ENCODE measurements at regions not wholly inside any gene's neighbourhood (a gene's known extent, or its start where the extent isn't known, plus 50 kb on each side); places are given as distances from the start of the nearest gene placed in this dataset.

DNA sequence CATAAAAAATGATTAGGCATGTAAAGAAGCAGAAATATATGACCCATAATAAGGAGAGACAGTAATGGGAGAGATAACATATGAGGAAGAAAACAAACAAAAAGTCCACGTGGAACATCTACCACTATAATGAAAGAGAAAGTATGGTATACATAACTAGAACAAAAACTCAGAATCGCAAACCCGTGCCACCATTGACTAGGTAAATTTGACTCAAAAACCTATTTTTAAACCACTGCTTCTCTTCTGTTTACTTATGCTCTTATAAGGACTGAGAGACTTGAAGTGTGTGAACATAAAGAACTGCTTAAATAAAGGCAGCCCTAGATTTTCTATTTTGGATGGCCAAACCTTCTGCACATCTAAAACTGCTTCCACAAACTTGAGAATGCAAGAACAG lies 330.7 kb downstream of the CAAP1 start:
- no peak overlapping the region for H3K4me3 ChIP-seq (replicated peaks; ENCODE audit: insufficient read depth, low read length)
- TF ChIP-seq POLR2AphosphoS5 (IDR thresholded peaks at IDR 0.05; ENCODE audit: low read depth) (no peak), GABPA (IDR thresholded peaks at IDR 0.05; ENCODE audit: low read depth) (no peak), SPI1 (IDR thresholded peaks at IDR 0.05; ENCODE audit: borderline replicate concordance, low read depth) (no peak), CTCF (IDR thresholded peaks at IDR 0.05; ENCODE audit: insufficient read depth, low read length) (no peak), REST (IDR thresholded peaks at IDR 0.05; ENCODE audit: insufficient replicate concordance, low read depth) (no peak)
- DNase-seq (ENCODE audit: low read depth in 1 of 2, low spot score in 1 of 2), result no peak
- no peaks in the 10 kb centered on the region for H3K27me3 ChIP-seq (ENCODE audit: insufficient read depth, poor library complexity, severe bottlenecking)
- H3K27ac ChIP-seq (replicated peaks), result no peak overlapping the region

DNA sequence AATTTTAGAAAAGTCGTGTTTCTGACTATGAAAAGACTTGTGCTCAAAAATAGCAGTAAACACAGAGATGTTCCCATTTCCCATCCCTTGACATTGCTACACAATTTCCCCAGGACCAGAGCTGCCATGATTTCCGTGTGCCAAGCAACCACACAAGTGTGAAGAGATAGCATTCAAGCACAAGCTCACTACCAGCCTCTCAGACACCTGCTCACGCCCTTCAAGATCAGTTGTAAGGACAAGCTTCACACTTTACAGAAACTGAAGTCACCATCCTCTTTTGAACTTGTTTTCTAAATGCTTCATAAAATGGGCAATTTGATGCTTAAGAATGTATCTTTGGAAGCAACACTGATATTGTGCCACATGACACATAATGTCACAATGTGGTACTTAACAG lies 333.1 kb downstream of the CAAP1 start:
- H3K4me3 ChIP-seq (replicated peaks; ENCODE audit: insufficient read depth, low read length), result no peak overlapping the region
- no peak for TF ChIP-seq SPI1 (IDR thresholded peaks at IDR 0.05; ENCODE audit: borderline replicate concordance, low read depth)
- no peak for DNase-seq (ENCODE audit: low read depth in 1 of 2, low spot score in 1 of 2)
- H3K27me3 ChIP-seq (ENCODE audit: insufficient read depth, poor library complexity, severe bottlenecking), result no peaks in the 10 kb centered on the region
- no peak overlapping the region for H3K27ac ChIP-seq (replicated peaks)

DNA sequence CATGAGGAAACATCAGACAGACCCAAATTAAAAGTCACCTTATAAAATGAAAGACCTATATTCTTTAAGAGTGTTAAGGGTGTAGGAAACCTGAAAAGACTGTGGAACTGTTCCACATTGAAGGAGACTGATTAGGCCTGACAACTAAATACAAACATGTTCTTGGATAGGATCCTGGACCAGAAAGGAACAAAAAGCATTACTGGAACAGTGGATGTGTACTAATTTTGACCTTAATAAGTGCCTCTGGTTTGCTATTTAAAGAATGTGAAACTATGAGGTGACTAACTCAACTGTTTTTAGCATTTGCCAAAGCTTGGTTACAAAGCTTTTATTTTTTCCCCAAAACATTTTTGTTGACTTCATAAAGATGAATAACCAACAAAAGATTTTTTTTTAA lies 340.6 kb downstream of the CAAP1 start:
- TF ChIP-seq SPI1 (IDR thresholded peaks at IDR 0.05; ENCODE audit: borderline replicate concordance, low read depth) (no peak), GABPA (IDR thresholded peaks at IDR 0.05; ENCODE audit: low read depth) (no peak), CTCF (IDR thresholded peaks at IDR 0.05; ENCODE audit: insufficient read depth, low read length) (no peak), REST (IDR thresholded peaks at IDR 0.05; ENCODE audit: insufficient replicate concordance, low read depth) (no peak), POLR2AphosphoS5 (IDR thresholded peaks at IDR 0.05; ENCODE audit: low read depth) (no peak)
- Histone ChIP-seq H3K27ac (replicated peaks) (no peak overlapping the region), H3K4me3 (replicated peaks; ENCODE audit: insufficient read depth, low read length) (no peak overlapping the region), H3K27me3 (ENCODE audit: insufficient read depth, poor library complexity, severe bottlenecking) (no peaks in the 10 kb centered on the region)
- DNase-seq (ENCODE audit: low read depth in 1 of 2, low spot score in 1 of 2), result no peak

GRCh38 chr9:26551451-26551850 lies 341.2 kb downstream of the CAAP1 start:
- no peak overlapping the region for H3K27ac ChIP-seq (replicated peaks)
- no peaks in the 10 kb centered on the region for H3K27me3 ChIP-seq (ENCODE audit: insufficient read depth, poor library complexity, severe bottlenecking)
- no peak for DNase-seq (ENCODE audit: low read depth in 1 of 2, low spot score in 1 of 2)
- TF ChIP-seq POLR2AphosphoS5 (IDR thresholded peaks at IDR 0.05; ENCODE audit: low read depth), result no peak
- no peak for TF ChIP-seq CTCF (IDR thresholded peaks at IDR 0.05; ENCODE audit: insufficient read depth, low read length)
- TF ChIP-seq REST (IDR thresholded peaks at IDR 0.05; ENCODE audit: insufficient replicate concordance, low read depth), result no peak
- no peak for TF ChIP-seq SPI1 (IDR thresholded peaks at IDR 0.05; ENCODE audit: borderline replicate concordance, low read depth)
- no peak for TF ChIP-seq GABPA (IDR thresholded peaks at IDR 0.05; ENCODE audit: low read depth)
- no peak overlapping the region for H3K4me3 ChIP-seq (replicated peaks; ENCODE audit: insufficient read depth, low read length)
